H9 (cell line): ENCODE measurements at regions not wholly inside any gene's neighbourhood (a gene's known extent, or its start where the extent isn't known, plus 50 kb on each side); places are given as distances from the start of the nearest gene placed in this dataset.

Source experiments
- DNase-seq: peaks from one replicate; pipeline ENCODE4 v3.0.0-alpha.2; 2017
- H2AFZ ChIP-seq: one replicate; pipeline ENCODE4 v1.6.1; 2013; ENCODE audit warnings: mild to moderate bottlenecking, low read length, control low read depth, moderate library complexity
- H2AK5ac ChIP-seq: 2 replicates; pipeline ENCODE4 v1.6.1; 2013; ENCODE audit warnings: low read length, control low read depth, mixed read lengths; ENCODE audit not compliant: insufficient read length
- H2BK120ac ChIP-seq: one replicate; pipeline ENCODE4 v1.6.1; 2013; ENCODE audit warnings: low read depth, mild to moderate bottlenecking, low read length, control low read depth, inconsistent platforms; ENCODE audit not compliant: poor library complexity, severe bottlenecking
- H2BK12ac ChIP-seq: 2 replicates; pipeline ENCODE4 v1.6.1; 2013; ENCODE audit warnings: low read length, control low read depth, mixed read lengths, low read depth; ENCODE audit not compliant: insufficient read length
- H2BK15ac ChIP-seq: 2 replicates; pipeline ENCODE4 v1.6.1; 2013; ENCODE audit warnings: low read depth, low read length, control low read depth
- H2BK20ac ChIP-seq: one replicate; pipeline ENCODE4 v1.6.1; 2013; ENCODE audit warnings: low read depth, mild to moderate bottlenecking, low read length, control low read depth, inconsistent platforms; ENCODE audit not compliant: poor library complexity, severe bottlenecking
- H2BK5ac ChIP-seq: 2 replicates; pipeline ENCODE4 v1.6.1; 2013; ENCODE audit warnings: low read length, control low read depth, mixed read lengths; ENCODE audit not compliant: insufficient read length
- H3K14ac ChIP-seq: 2 replicates; pipeline ENCODE4 v1.6.1; 2013; ENCODE audit warnings: low read length, control low read depth; ENCODE audit not compliant: insufficient read depth
- H3K18ac ChIP-seq: 2 replicates; pipeline ENCODE4 v1.6.1; 2013; ENCODE audit warnings: low read depth, mild to moderate bottlenecking, mixed read lengths, low read length, control low read depth; ENCODE audit not compliant: insufficient read length
- H3K23ac ChIP-seq: 2 replicates; pipeline ENCODE4 v1.6.1; 2013; ENCODE audit warnings: low read length, control low read depth, mixed read lengths, low read depth; ENCODE audit not compliant: insufficient read length
- H3K23me2 ChIP-seq: 2 replicates; pipeline ENCODE4 v1.6.1; 2013; ENCODE audit warnings: low read depth, mild to moderate bottlenecking, mixed read lengths, low read length, control low read depth; ENCODE audit not compliant: insufficient read length, poor library complexity, severe bottlenecking
- H3K27ac ChIP-seq: 2 replicates; pipeline ENCODE4 v1.5.1; 2013; ENCODE audit warnings: low read length, control low read depth, mixed read lengths, low read depth; ENCODE audit not compliant: insufficient read length
- H3K27me3 ChIP-seq: 2 replicates; pipeline ENCODE4 v1.6.1; 2013; ENCODE audit warnings: low read length, control low read depth, inconsistent platforms; ENCODE audit not compliant: insufficient read depth
- H3K4ac ChIP-seq: 2 replicates; pipeline ENCODE4 v1.6.1; 2013; ENCODE audit warnings: low read depth, mild to moderate bottlenecking, control low read depth, inconsistent platforms, low read length, moderate library complexity
- H3K4me1 ChIP-seq: 2 replicates; pipeline ENCODE4 v1.6.1; 2013; ENCODE audit warnings: low read length, control low read depth, inconsistent platforms; ENCODE audit not compliant: insufficient read depth
- H3K4me2 ChIP-seq: 2 replicates; pipeline ENCODE4 v1.6.1; 2013; ENCODE audit warnings: low read length, control low read depth, mixed read lengths; ENCODE audit not compliant: insufficient read length, insufficient read depth
- H3K56ac ChIP-seq: 2 replicates; pipeline ENCODE4 v1.6.1; 2013; ENCODE audit warnings: low read depth, mild to moderate bottlenecking, mixed read lengths, low read length, control low read depth; ENCODE audit not compliant: insufficient read length
- H3K79me1 ChIP-seq: 2 replicates; pipeline ENCODE4 v1.6.1; 2013; ENCODE audit warnings: low read depth, mild to moderate bottlenecking, moderate library complexity, low read length, control low read depth, inconsistent platforms; ENCODE audit not compliant: insufficient read depth, poor library complexity, severe bottlenecking
- H3K79me2 ChIP-seq: 2 replicates; pipeline ENCODE4 v1.6.1; 2013; ENCODE audit warnings: low read length, control low read depth, inconsistent platforms; ENCODE audit not compliant: insufficient read depth
- H3K9ac ChIP-seq: 2 replicates; pipeline ENCODE4 v1.6.1; 2013; ENCODE audit warnings: low read length, control low read depth, mixed read lengths; ENCODE audit not compliant: insufficient read length; ENCODE audit errors: extremely low read depth
- H3K9me3 ChIP-seq: one replicate; pipeline ENCODE4 v1.6.1; 2013; ENCODE audit warnings: low read depth, low read length, inconsistent platforms; ENCODE audit not compliant: control insufficient read depth
- H3T11ph ChIP-seq: one replicate; pipeline ENCODE4 v1.6.1; 2013; ENCODE audit warnings: mild to moderate bottlenecking, low read length, control low read depth, inconsistent platforms
- H4K20me1 ChIP-seq: one replicate; pipeline ENCODE4 v1.6.1; 2013; ENCODE audit not compliant: control insufficient read depth, insufficient read length, insufficient read depth
- H4K5ac ChIP-seq: 2 replicates; pipeline ENCODE4 v1.6.1; 2013; ENCODE audit warnings: low read depth, mild to moderate bottlenecking, mixed read lengths, low read length, control low read depth; ENCODE audit not compliant: insufficient read length
- H4K8ac ChIP-seq: replicated peaks from 2 replicates; pipeline ENCODE4 v1.6.1; 2013; ENCODE audit warnings: low read length, control low read depth, mixed read lengths, low read depth; ENCODE audit not compliant: insufficient read length
- H4K91ac ChIP-seq: 2 replicates; pipeline ENCODE4 v1.6.1; 2013; ENCODE audit warnings: low read depth, mild to moderate bottlenecking, moderate library complexity, mixed read lengths, low read length, control low read depth; ENCODE audit not compliant: insufficient read length
- H3K27ac Mint-ChIP-seq, 3 experiments: 2 replicates in 2 of 3; 3 replicates in 1 of 3; pipeline ENCODE4 v1.8.0; 2020 to 2021; ENCODE audit warnings: mixed read lengths in 3 of 3, mild to moderate bottlenecking in 1 of 3, moderate library complexity in 1 of 3
- H3K27me3 Mint-ChIP-seq: 2 replicates; pipeline ENCODE4 v1.8.0; 2021; ENCODE audit warnings: low read depth, mild to moderate bottlenecking, moderate library complexity, mixed read lengths
- H3K36me3 Mint-ChIP-seq, 3 experiments: 2 replicates in 2 of 3; 3 replicates in 1 of 3; pipeline ENCODE4 v1.8.0; 2020 to 2021; ENCODE audit warnings: low read depth in 3 of 3, mixed read lengths in 3 of 3; ENCODE audit not compliant: insufficient read depth in 1 of 3
- H3K4me1 Mint-ChIP-seq, 2 experiments: 2 replicates each; pipeline ENCODE4 v1.8.0; 2020; ENCODE audit warnings: mixed read lengths in 2 of 2
- H3K4me3 Mint-ChIP-seq, 2 experiments: 2 replicates in 1 of 2; 3 replicates in 1 of 2; pipeline ENCODE4 v1.8.0; 2020 to 2021; ENCODE audit warnings: mild to moderate bottlenecking in 2 of 2, mixed read lengths in 2 of 2, moderate library complexity in 1 of 2
- H3K9me3 Mint-ChIP-seq, 2 experiments: 2 replicates in 1 of 2; 3 replicates in 1 of 2; pipeline ENCODE4 v1.8.0; 2020; ENCODE audit warnings: mild to moderate bottlenecking in 2 of 2, mixed read lengths in 2 of 2, moderate library complexity in 1 of 2
- whole genome bisulfite sequencing: extraction: QIAGEN DNeasy Blood & Tissue Kit; methylation state at CpG from one replicate; pipeline ENCODE4 v1.1.7; 2013; ENCODE audit warnings: missing lambda C conversion rate, low lambda C conversion rate, mixed read lengths; ENCODE audit not compliant: insufficient read length; ENCODE audit errors: extremely low coverage; 5-methylcytosine and 5-hydroxymethylcytosine counted together
- TF ChIP-seq, protein P1 (sequence below): fragments of 200-600 bp; sonication (generic); conservative IDR thresholded peaks from 3 replicates; pipeline ENCODE4 v1.8.0; 2021; ENCODE audit warnings: antibody characterized with exemption, mild to moderate bottlenecking

DNA sequence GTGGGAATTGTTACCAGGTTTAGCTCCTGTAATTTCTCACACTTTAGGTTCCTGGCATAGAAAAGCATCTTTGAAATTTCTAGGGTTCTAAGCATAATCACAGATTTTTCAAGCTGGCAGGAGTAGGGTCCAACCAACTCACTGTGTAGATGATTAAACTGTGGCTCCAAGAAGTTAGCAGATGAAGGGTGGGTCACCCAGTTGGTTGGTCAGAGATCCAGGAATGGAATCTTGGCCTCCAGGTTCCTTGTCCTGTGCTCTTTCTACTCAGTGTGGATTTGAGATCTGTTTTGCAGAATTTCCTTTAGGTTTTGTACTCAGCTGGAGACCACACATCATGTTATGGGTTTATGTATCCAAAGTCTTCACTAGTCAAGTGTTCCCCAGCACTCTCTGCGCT lies 90.3 kb upstream of the MAML3 start:
- H3K9me3 Mint-ChIP-seq, result no peaks in the 10 kb centered on the region
- no peak overlapping the region for H3K4ac ChIP-seq
- H4K8ac ChIP-seq, result no peak overlapping the region
- no peak for DNase-seq
- no peak overlapping the region for H3K4me3 Mint-ChIP-seq
- H4K5ac ChIP-seq, result no peak overlapping the region
- H3K18ac ChIP-seq, result no peak overlapping the region
- H3K79me2 ChIP-seq, result no peaks in the 10 kb centered on the region
- peaks cover 30 to 34% of the 10 kb centered on the region in 2 experiments for H3K4me1 Mint-ChIP-seq
- TF ChIP-seq, protein P1, sequence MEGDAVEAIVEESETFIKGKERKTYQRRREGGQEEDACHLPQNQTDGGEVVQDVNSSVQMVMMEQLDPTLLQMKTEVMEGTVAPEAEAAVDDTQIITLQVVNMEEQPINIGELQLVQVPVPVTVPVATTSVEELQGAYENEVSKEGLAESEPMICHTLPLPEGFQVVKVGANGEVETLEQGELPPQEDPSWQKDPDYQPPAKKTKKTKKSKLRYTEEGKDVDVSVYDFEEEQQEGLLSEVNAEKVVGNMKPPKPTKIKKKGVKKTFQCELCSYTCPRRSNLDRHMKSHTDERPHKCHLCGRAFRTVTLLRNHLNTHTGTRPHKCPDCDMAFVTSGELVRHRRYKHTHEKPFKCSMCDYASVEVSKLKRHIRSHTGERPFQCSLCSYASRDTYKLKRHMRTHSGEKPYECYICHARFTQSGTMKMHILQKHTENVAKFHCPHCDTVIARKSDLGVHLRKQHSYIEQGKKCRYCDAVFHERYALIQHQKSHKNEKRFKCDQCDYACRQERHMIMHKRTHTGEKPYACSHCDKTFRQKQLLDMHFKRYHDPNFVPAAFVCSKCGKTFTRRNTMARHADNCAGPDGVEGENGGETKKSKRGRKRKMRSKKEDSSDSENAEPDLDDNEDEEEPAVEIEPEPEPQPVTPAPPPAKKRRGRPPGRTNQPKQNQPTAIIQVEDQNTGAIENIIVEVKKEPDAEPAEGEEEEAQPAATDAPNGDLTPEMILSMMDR, result no peak
- H3K9ac ChIP-seq, result no peak overlapping the region
- no peak overlapping the region for H2BK5ac ChIP-seq
- H3K4me1 ChIP-seq, result peaks cover 6% of the 10 kb centered on the region
- no peaks in the 10 kb centered on the region for H3K9me3 ChIP-seq
- H3K23me2 ChIP-seq, result no peaks in the 10 kb centered on the region
- no peak overlapping the region for H3T11ph ChIP-seq
- H2BK120ac ChIP-seq, result no peak overlapping the region
- no peak overlapping the region for H3K27ac ChIP-seq
- no peak overlapping the region for H2BK20ac ChIP-seq
- no peak overlapping the region for H3K27ac Mint-ChIP-seq
- H2AFZ ChIP-seq, result no peak overlapping the region
- no peak overlapping the region for H2BK12ac ChIP-seq
- H4K91ac ChIP-seq, result no peak overlapping the region
- H3K27me3 Mint-ChIP-seq, result peaks cover 2% of the 10 kb centered on the region
- WGBS, result no CpG with 5 or more reads among the region's 1 CpG
- H2AK5ac ChIP-seq, result no peak overlapping the region
- no peak overlapping the region for H3K14ac ChIP-seq
- H3K23ac ChIP-seq, result no peak overlapping the region
- no peaks in the 10 kb centered on the region for H3K27me3 ChIP-seq
- no peaks in the 10 kb centered on the region for H4K20me1 ChIP-seq
- no peak overlapping the region for H3K56ac ChIP-seq
- no peak overlapping the region for H3K4me2 ChIP-seq
- no peaks in the 10 kb centered on the region for H3K79me1 ChIP-seq
- no peaks in the 10 kb centered on the region for H3K36me3 Mint-ChIP-seq
- no peak overlapping the region for H2BK15ac ChIP-seq
